Endothelial cell of umbilical vein (primary cell): ENCODE measurements at regions not wholly inside any gene's neighbourhood (a gene's known extent, or its start where the extent isn't known, plus 50 kb on each side); places are given as distances from the start of the nearest gene placed in this dataset.

Experiments used
- BruUV-seq: library from RNA; stranded (reverse); fragments of 400-500 nt; replicated peaks from 2 replicates; lab custom pipeline; 2021; lab: Mats Ljungman, UMichigan
- CTCF ChIA-PET: fragments of 300-600, 350-600 bp; sonication (Branson Sonifier 250); formaldehyde crosslinking; loops from one replicate; lab custom pipeline; 2021; ENCODE audit warnings: antibody characterized with exemption, inconsistent platforms; lab: Charles Lee
- POLR2A ChIA-PET: fragments of 300-600, 350-600 bp; sonication (Branson Sonifier 250); formaldehyde crosslinking; loops from one replicate; lab custom pipeline; 2021; ENCODE audit warnings: antibody characterized with exemption, inconsistent platforms; lab: Charles Lee
- DNase-seq: peaks from one replicate; pipeline ENCODE4 v3.0.0-alpha.2; 2011; ENCODE audit warnings: low read depth, low spot score
- FAIRE-seq: peaks from 2 replicates; lab custom pipeline; 2011; peaks lifted over from hg19 to GRCh38; lab: Jason Lieb, UNC
- H2AFZ ChIP-seq: 2 replicates; pipeline ENCODE4 v1.6.0; 2012; ENCODE audit warnings: low read depth, low read length, control low read depth, inconsistent platforms
- H3K27ac ChIP-seq: 2 replicates; pipeline ENCODE4 v1.5.1; 2011; ENCODE audit warnings: low read depth, mild to moderate bottlenecking, control low read depth, low read length, moderate library complexity; ENCODE audit not compliant: insufficient read depth
- H3K27me3 ChIP-seq, 2 experiments: 2 replicates each; pipeline versions ENCODE4 v1.6.0 to v1.6.1; 2011; ENCODE audit warnings: low read length in 2 of 2, mixed read lengths in 1 of 2; ENCODE audit not compliant: control insufficient read depth in 2 of 2, insufficient read depth in 2 of 2
- H3K36me3 ChIP-seq, 2 experiments: 2 replicates in 1 of 2; 3 replicates in 1 of 2; pipeline ENCODE4 v1.5.1; 2011; ENCODE audit warnings: low read length in 2 of 2, mild to moderate bottlenecking in 1 of 2, moderate library complexity in 1 of 2; ENCODE audit not compliant: control insufficient read depth in 2 of 2, insufficient read depth in 2 of 2; ENCODE audit errors: extremely low read depth in 1 of 2
- H3K4me1 ChIP-seq: 3 replicates; pipeline ENCODE4 v1.5.1; 2011; ENCODE audit warnings: mild to moderate bottlenecking, low read length; ENCODE audit not compliant: control insufficient read depth, insufficient read depth; ENCODE audit errors: extremely low read depth
- H3K4me2 ChIP-seq: 2 replicates; pipeline ENCODE4 v1.6.1; 2011; ENCODE audit warnings: low read length, control low read depth, mixed read lengths; ENCODE audit not compliant: insufficient read depth
- H3K4me3 ChIP-seq, 3 experiments: fragments of 200-600 bp in 1 of 3; sonication (generic), shearing (Covaris generic) in 1 of 3; replicated peaks in 1 of 3; 2 replicates each; pipeline ENCODE4 v1.5.1; 2011 to 2016; ENCODE audit warnings: control low read depth in 3 of 3, low read length in 3 of 3, mild to moderate bottlenecking in 2 of 3, inconsistent platforms in 1 of 3, low read depth in 1 of 3, moderate library complexity in 1 of 3; ENCODE audit not compliant: insufficient read depth in 1 of 3
- H3K79me2 ChIP-seq: 2 replicates; pipeline ENCODE4 v1.6.0; 2012; ENCODE audit warnings: low read length, inconsistent platforms; ENCODE audit not compliant: control insufficient read depth, insufficient read depth
- H3K9ac ChIP-seq: replicated peaks from 2 replicates; pipeline ENCODE3; 2011; ENCODE audit warnings: low read length, control low read depth; ENCODE audit not compliant: insufficient read depth; ENCODE audit errors: extremely low read depth
- H3K9me1 ChIP-seq: replicated peaks from 3 replicates; pipeline ENCODE4 v1.6.0; 2011; ENCODE audit warnings: mild to moderate bottlenecking, low read length; ENCODE audit not compliant: control insufficient read depth, insufficient read depth; ENCODE audit errors: extremely low read depth
- H3K9me3 ChIP-seq: replicated peaks from 2 replicates; pipeline ENCODE4 v1.5.1; 2012; ENCODE audit warnings: low read length, inconsistent platforms; ENCODE audit not compliant: control insufficient read depth, insufficient read depth
- H4K20me1 ChIP-seq: replicated peaks from 2 replicates; pipeline ENCODE3; 2011; ENCODE audit warnings: mild to moderate bottlenecking, low read length; ENCODE audit not compliant: control insufficient read depth, insufficient read depth; ENCODE audit errors: extremely low read depth
- CTCF ChIP-seq, 2 donors: IDR thresholded peaks; 1 replicate in 1 of 2; 2 replicates in 1 of 2; pipeline ENCODE4 v1.5.1; 2011; ENCODE audit warnings: low read length in 2 of 2, mild to moderate bottlenecking in 2 of 2, moderate library complexity in 2 of 2, control low read depth in 1 of 2, inconsistent platforms in 1 of 2, low read depth in 1 of 2; ENCODE audit not compliant: insufficient read depth in 1 of 2; ENCODE audit errors: extremely low read depth in 1 of 2
- EZH2 ChIP-seq: IDR thresholded peaks from 2 replicates; pipeline ENCODE4 v1.6.1; 2012; ENCODE audit warnings: borderline replicate concordance, low read depth, mild to moderate bottlenecking, moderate library complexity, low read length, inconsistent platforms; ENCODE audit not compliant: severe bottlenecking
- FOS ChIP-seq: IDR thresholded peaks from 2 replicates; pipeline ENCODE4 v1.6.1; 2011; ENCODE audit warnings: mild to moderate bottlenecking, low read length, moderate library complexity, borderline replicate concordance; ENCODE audit not compliant: insufficient read depth
- GATA2 ChIP-seq: IDR thresholded peaks from 2 replicates; pipeline ENCODE4 v1.7.0; 2011; ENCODE audit warnings: low read depth, mild to moderate bottlenecking, moderate library complexity, mixed read lengths, low read length; ENCODE audit not compliant: insufficient read length, insufficient read depth
- JUN ChIP-seq: IDR thresholded peaks from 2 replicates; pipeline ENCODE4 v1.6.1; 2011; ENCODE audit warnings: borderline replicate concordance, low read depth; ENCODE audit not compliant: insufficient read length, insufficient read depth
- MAX ChIP-seq: IDR thresholded peaks from 2 replicates; pipeline ENCODE4 v1.6.1; 2011; ENCODE audit not compliant: insufficient read depth, insufficient read length
- MYC ChIP-seq: IDR thresholded peaks from one replicate; pipeline ENCODE4 v1.6.1; 2011; ENCODE audit warnings: mild to moderate bottlenecking, low read depth, low read length
- POLR2A ChIP-seq: IDR thresholded peaks from 2 replicates; pipeline ENCODE4 v1.6.1; 2012; ENCODE audit warnings: low read depth, mild to moderate bottlenecking, control low read depth, low read length
- POLR2AphosphoS5 ChIP-seq: IDR thresholded peaks from 2 replicates; pipeline ENCODE4 v1.6.1; 2012; ENCODE audit warnings: low read depth, mild to moderate bottlenecking, control low read depth, low read length, moderate library complexity; ENCODE audit not compliant: insufficient read depth
- dilution Hi-C: fragments of 300-500 bp; cut with MboI; formaldehyde crosslinking; loops from one replicate; pipeline ENCODE4 v1.15.0; 2019; ENCODE audit warnings: low sequenced_read_pairs; ENCODE audit not compliant: extremely low pct_ligation_motif_present
- intact Hi-C: fragments of 100-400 bp; cut with micrococcal nuclease; formaldehyde crosslinking; loops from one replicate; pipeline ENCODE4 v1.10.0; 2022

DNA sequence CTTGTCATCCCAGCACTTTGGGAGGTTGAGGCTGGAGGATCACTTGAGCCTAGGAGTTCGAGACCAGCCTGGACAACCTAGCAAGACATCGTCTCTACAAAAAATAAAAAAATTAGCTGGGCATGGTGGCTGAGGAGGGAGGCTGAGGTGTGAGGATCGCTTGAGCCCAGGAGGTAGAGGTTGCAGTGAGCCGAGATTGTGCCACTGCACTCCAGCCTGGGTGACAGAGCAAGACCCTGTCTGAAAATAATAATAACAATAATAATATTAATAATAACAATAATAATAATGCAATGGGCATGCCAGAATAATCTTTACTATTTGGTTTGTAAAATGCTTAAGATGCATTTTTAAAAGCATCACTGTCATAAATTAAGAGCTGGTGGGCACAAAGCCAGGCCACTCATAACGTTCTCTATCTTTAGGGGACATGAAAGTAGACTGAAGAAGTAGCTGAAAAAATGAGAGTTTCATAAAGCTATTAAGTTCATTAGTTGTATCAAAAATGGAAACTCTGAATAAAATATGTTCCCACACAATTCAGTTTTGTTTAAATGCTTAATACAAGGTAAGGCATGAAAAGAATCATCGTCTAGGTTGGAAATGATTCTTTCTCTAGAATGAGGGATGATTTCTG is 51.6 kb upstream of the ITPKB start:
- Histone ChIP-seq H3K4me2 (no peak overlapping the region), H3K9me3 (no peaks in the 10 kb centered on the region), H3K9ac (no peak overlapping the region), H3K4me3 (no peak overlapping the region), H3K27me3 (peaks cover 3 to 4% of the 10 kb centered on the region in 2 experiments), H3K79me2 (no peaks in the 10 kb centered on the region), H4K20me1 (no peaks in the 10 kb centered on the region), H3K36me3 (no peaks in the 10 kb centered on the region), H2AFZ (no peak overlapping the region), H3K27ac (no peak overlapping the region), H3K4me1 (peaks cover 14% of the 10 kb centered on the region), H3K9me1 (no peaks in the 10 kb centered on the region)
- FAIRE-seq (no peak), DNase-seq (no peak)
- TF ChIP-seq CTCF (IDR thresholded peaks at IDR 0.05; ENCODE audit: extremely low read depth in 1 of 2, insufficient read depth in 1 of 2, low read depth in 1 of 2, low read length in 2 of 2) (no peak), MYC (no peak), POLR2AphosphoS5 (no peak), FOS (no peak), EZH2 (no peak), JUN (no peak), GATA2 (no peak), POLR2A (no peak), MAX (no peak)
- intact Hi-C loops, result no loop called here
- ChIA-PET POLR2A (no interaction called here), CTCF (interaction anchor here (0.9 kb wide), 2 partner anchors 11 to 17 kb away, joined by 3 to 4 read pairs; no protein-coding TSS in a partner anchor)
- BruUV-seq, result no TSS peak
- dilution Hi-C loops, result no loop called here
